Liver (tissue), 8 donors: ENCODE measurements at regions not wholly inside any gene's neighbourhood (a gene's known extent, or its start where the extent isn't known, plus 50 kb on each side); places are given as distances from the start of the nearest gene placed in this dataset.

Source experiments
- DNase-seq: peaks from one replicate; pipeline ENCODE4 v3.0.0-alpha.2; 2017; ENCODE audit warnings: low spot score
- H3K27ac ChIP-seq, 2 donors: one replicate each; pipeline ENCODE4 v1.7.0; 2013; ENCODE audit warnings: inconsistent platforms in 2 of 2, low read length in 2 of 2, control low read depth in 1 of 2, low read depth in 1 of 2, mild to moderate bottlenecking in 1 of 2
- H3K27me3 ChIP-seq, 4 donors: one replicate each; pipeline versions ENCODE4 v1.6.1 to v1.7.0; 2013; ENCODE audit warnings: low read length in 3 of 4, inconsistent platforms in 1 of 4, mild to moderate bottlenecking in 1 of 4, moderate library complexity in 1 of 4; ENCODE audit not compliant: control insufficient read depth in 4 of 4, insufficient read depth in 4 of 4
- H3K36me3 ChIP-seq, 4 donors: one replicate each; pipeline versions ENCODE4 v1.6.1 to v1.7.0; 2013; ENCODE audit warnings: low read length in 3 of 4, mild to moderate bottlenecking in 3 of 4, low read depth in 1 of 4, moderate library complexity in 1 of 4; ENCODE audit not compliant: control insufficient read depth in 4 of 4, insufficient read depth in 3 of 4
- H3K4me1 ChIP-seq, 4 donors: one replicate each; pipeline versions ENCODE4 v1.6.1 to v1.7.0; 2013; ENCODE audit warnings: low read length in 3 of 4, mild to moderate bottlenecking in 3 of 4, moderate library complexity in 1 of 4; ENCODE audit not compliant: control insufficient read depth in 4 of 4, insufficient read depth in 4 of 4
- H3K4me3 ChIP-seq, 3 donors: one replicate each; pipeline versions ENCODE4 v1.6.1 to v1.7.0; 2013; ENCODE audit warnings: low read length in 3 of 3, control low read depth in 1 of 3, low read depth in 1 of 3, mild to moderate bottlenecking in 1 of 3
- H3K9ac ChIP-seq, 2 donors: one replicate each; pipeline ENCODE4 v1.7.0; 2013; ENCODE audit warnings: low read length in 2 of 2, mild to moderate bottlenecking in 2 of 2, moderate library complexity in 2 of 2, control low read depth in 1 of 2, low read depth in 1 of 2
- H3K9me3 ChIP-seq, 4 donors: one replicate each; pipeline versions ENCODE4 v1.6.1 to v1.7.0; 2013; ENCODE audit warnings: low read length in 3 of 4; ENCODE audit not compliant: control insufficient read depth in 4 of 4
- ATF3 ChIP-seq: IDR thresholded peaks from 2 replicates; pipeline ENCODE4 v1.6.1; 2016; ENCODE audit warnings: antibody characterized with exemption
- CTCF ChIP-seq: fragments of 150-350 bp; IDR thresholded peaks from 2 replicates; pipeline ENCODE4 v1.5.1; 2017; ENCODE audit warnings: improper control_type of control experiment, low read depth, low read length; ENCODE audit not compliant: missing input control
- FOXA1 ChIP-seq: IDR thresholded peaks from 2 replicates; pipeline ENCODE4 v1.6.1; 2016; ENCODE audit warnings: antibody characterized with exemption
- FOXA2 ChIP-seq: IDR thresholded peaks from 2 replicates; pipeline ENCODE4 v1.6.1; 2016; ENCODE audit warnings: antibody characterized with exemption
- GABPA ChIP-seq, 2 donors: IDR thresholded peaks in 1 of 2; conservative IDR thresholded peaks in 1 of 2; 2 replicates each; pipeline ENCODE4 v1.6.1; 2016; ENCODE audit warnings: antibody characterized with exemption in 2 of 2, mild to moderate bottlenecking in 1 of 2, moderate library complexity in 1 of 2
- HNF4A ChIP-seq, 2 donors: conservative IDR thresholded peaks; 2 replicates each; pipeline ENCODE4 v1.6.1; 2016; ENCODE audit warnings: antibody characterized with exemption in 2 of 2, mild to moderate bottlenecking in 2 of 2
- HNF4G ChIP-seq: IDR thresholded peaks from 2 replicates; pipeline ENCODE4 v1.6.1; 2016; ENCODE audit warnings: antibody characterized with exemption
- JUND ChIP-seq, 2 donors: IDR thresholded peaks; 2 replicates each; pipeline ENCODE4 v1.6.1; 2016; ENCODE audit warnings: antibody characterized with exemption in 2 of 2
- MAX ChIP-seq: IDR thresholded peaks from 2 replicates; pipeline ENCODE4 v1.6.1; 2016; ENCODE audit warnings: antibody characterized with exemption
- NR2F2 ChIP-seq: IDR thresholded peaks from 2 replicates; pipeline ENCODE4 v1.6.1; 2016; ENCODE audit warnings: antibody characterized with exemption
- RAD21 ChIP-seq, 2 donors: IDR thresholded peaks; 2 replicates each; pipeline ENCODE4 v1.6.1; 2016; ENCODE audit warnings: antibody characterized with exemption in 2 of 2, mild to moderate bottlenecking in 2 of 2
- RXRA ChIP-seq, 2 donors: IDR thresholded peaks; 2 replicates each; pipeline ENCODE4 v1.6.1; 2017 to 2018; ENCODE audit warnings: antibody characterized with exemption in 2 of 2, mild to moderate bottlenecking in 1 of 2
- SP1 ChIP-seq: IDR thresholded peaks from 2 replicates; pipeline ENCODE4 v1.6.1; 2018; ENCODE audit warnings: antibody characterized with exemption, mild to moderate bottlenecking
- TAF1 ChIP-seq: conservative IDR thresholded peaks from 2 replicates; pipeline ENCODE4 v1.6.1; 2016; ENCODE audit warnings: antibody characterized with exemption, mild to moderate bottlenecking
- YY1 ChIP-seq: IDR thresholded peaks from 2 replicates; pipeline ENCODE4 v1.6.1; 2016; ENCODE audit warnings: antibody characterized with exemption, mild to moderate bottlenecking
- WGBS: extraction: QIAGEN DNeasy Blood & Tissue Kit; methylation state at CpG from one replicate; pipeline ENCODE4 v1.1.7; 2013; 5-methylcytosine and 5-hydroxymethylcytosine counted together
- donor health status: healthy.
- donor health status: healthy.
- donor health status: healthy.
- donor health status: healthy.
- donor health status: healthy.

DNA sequence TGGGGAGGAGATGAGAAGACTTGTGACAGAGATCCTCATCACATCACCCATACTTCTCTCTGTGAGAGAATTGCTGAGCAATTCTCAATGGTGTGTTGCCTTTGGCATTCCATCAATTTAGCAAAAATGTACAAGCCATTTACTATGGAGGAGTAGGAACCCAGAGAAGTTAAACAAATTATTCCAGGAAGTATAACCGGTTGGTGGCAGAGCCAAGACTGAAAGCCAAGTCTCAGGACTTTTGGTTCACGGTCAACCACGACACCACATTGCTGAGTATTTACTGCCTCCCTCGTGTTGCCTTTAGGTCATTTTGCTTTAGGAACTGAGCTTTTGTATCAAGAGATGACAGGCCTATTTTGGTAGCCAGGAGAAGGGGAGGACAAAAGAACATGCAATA, 88.0 kb upstream of the ELMO1 start:
- DNase-seq, result no peak
- H3K4me1 ChIP-seq, result no peaks in the 10 kb centered on the region
- H3K4me3 ChIP-seq, result no peak overlapping the region
- TF ChIP-seq NR2F2 (no peak), JUND (IDR thresholded peaks at IDR 0.05) (no peak), ATF3 (no peak), HNF4A (conservative IDR thresholded peaks at IDR 0.05) (no peak), HNF4G (no peak), TAF1 (no peak), GABPA (IDR thresholded peaks at IDR 0.05 in 1 of 2, conservative IDR thresholded peaks at IDR 0.05 in 1 of 2) (no peak), YY1 (no peak), SP1 (no peak), MAX (no peak), RXRA (IDR thresholded peaks at IDR 0.05) (no peak), CTCF (no peak), RAD21 (IDR thresholded peaks at IDR 0.05) (no peak)
- no peaks in the 10 kb centered on the region for H3K27me3 ChIP-seq
- H3K36me3 ChIP-seq, result no peaks in the 10 kb centered on the region
- no peaks in the 10 kb centered on the region for H3K9me3 ChIP-seq
- WGBS, result 76% methylated on average over 4 of the region's 4 CpGs
- no peak overlapping the region for H3K27ac ChIP-seq
- H3K9ac ChIP-seq, result no peak overlapping the region

DNA sequence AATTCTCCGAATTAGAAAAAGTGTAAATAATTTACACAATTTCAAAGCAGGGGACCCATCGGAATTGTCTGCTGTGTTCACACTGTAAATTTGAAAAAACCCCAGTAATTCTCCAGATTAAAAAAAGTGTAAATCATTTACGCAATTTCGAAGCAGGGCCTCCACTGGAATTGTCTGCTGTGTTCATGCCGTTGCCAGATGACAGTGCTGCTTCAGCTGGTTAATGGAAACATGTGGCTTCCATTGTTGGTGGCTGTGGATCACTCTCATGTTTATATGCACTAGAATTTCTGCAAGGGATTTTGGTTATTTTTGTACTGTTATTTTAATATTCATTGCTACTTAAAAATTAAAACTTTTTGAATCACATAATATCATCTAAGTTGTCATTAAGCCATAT, 88.8 kb upstream of the ELMO1 start:
- WGBS, result 91% methylated on average over 5 of the region's 5 CpGs

More for the DNA sequence above, 88.8 kb upstream of the ELMO1 start:
- H3K4me1 ChIP-seq, result no peaks in the 10 kb centered on the region
- TF ChIP-seq SP1 (no peak), FOXA2 (no peak), MAX (no peak), RAD21 (IDR thresholded peaks at IDR 0.05) (no peak), CTCF (no peak), FOXA1 (no peak), ATF3 (no peak), HNF4A (conservative IDR thresholded peaks at IDR 0.05) (no peak), HNF4G (no peak), JUND (IDR thresholded peaks at IDR 0.05) (no peak)
- no peaks in the 10 kb centered on the region for H3K36me3 ChIP-seq
- no peaks in the 10 kb centered on the region for H3K27me3 ChIP-seq
- no peaks in the 10 kb centered on the region for H3K9me3 ChIP-seq
- no peak for DNase-seq
- no peak overlapping the region for H3K4me3 ChIP-seq
- H3K27ac ChIP-seq, result no peak overlapping the region
- no peak overlapping the region for H3K9ac ChIP-seq
